GM18505 (cell line): ENCODE measurements at regions not wholly inside any gene's neighbourhood (a gene's known extent, or its start where the extent isn't known, plus 50 kb on each side); places are given as distances from the start of the nearest gene placed in this dataset.
"Not testable (repeated sequence)": the region's sequence is repeated elsewhere in the genome, so short reads cannot be mapped to it uniquely, and the experiment has no call there.

Experiments used
- ATAC-seq: cut with Tn5 transposase; IDR thresholded peaks from one replicate; pipeline ENCODE4 v1.9.1; 2021; ENCODE audit not compliant: unreplicated experiment
- POLR2A ChIP-seq: IDR thresholded peaks from 4 replicates; pipeline ENCODE4 v1.6.1; 2011; ENCODE audit warnings: borderline replicate concordance; ENCODE audit not compliant: insufficient read depth, insufficient read length; ENCODE audit errors: extremely low read depth

DNA sequence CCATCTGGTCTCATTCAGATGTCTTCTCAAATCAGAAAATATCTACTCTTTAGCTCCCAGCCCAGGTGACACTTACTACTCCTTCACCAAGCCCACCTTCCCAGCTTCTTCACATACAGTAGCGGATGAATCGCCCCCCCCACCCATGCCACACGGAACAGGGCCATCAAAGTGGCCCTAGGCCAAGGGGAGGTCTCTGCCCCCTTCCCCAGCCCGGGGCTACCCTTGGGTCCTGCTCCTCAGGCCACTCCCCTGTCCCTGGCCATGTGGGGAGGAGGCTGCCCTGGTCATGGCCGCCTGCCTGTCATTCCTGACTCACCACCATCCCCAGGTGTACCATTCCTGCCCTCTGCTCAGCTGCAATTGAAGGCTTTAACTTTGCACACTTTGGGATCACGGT, 142.8 kb downstream of the NECTIN1 start:
- ATAC-seq: no peak
- TF ChIP-seq POLR2A: no peak

DNA sequence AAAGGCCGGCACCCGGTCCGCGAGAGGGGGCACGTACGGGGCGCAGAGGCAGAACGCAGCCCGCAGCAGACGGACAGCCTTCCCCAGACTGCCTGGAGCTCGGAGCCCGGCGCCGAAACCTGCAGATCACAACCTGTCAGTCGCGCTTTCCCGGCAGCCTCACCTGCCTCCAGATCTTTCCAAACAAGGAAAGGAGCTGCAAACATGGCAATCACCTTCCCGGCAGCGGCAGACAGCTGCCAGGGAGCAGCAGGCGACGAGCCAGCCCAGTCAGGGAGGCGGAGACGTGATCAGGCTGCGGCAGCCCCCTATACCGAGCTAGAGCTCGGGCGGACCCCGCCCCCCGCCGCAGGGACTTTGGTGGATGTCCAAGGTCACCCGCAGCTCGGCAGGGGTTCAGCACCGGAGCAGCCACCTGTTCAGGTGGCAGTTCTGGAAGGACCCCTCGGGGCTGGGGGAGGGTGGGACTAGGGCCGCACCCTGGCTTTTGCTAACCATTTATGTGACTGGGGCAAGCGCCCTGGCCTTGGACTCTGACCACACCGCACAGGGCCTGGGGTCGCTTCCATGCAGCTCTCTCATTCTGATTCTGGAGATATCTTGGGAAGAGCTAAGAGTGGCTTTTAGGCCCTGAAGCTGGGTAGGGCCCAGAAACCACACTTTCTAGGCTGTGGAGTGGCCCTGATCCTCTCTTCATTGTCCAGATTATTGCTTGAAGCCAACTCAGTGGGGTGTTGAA, 143.8 kb downstream of the NECTIN1 start:
- no peak for TF ChIP-seq POLR2A
- no peak for ATAC-seq

DNA sequence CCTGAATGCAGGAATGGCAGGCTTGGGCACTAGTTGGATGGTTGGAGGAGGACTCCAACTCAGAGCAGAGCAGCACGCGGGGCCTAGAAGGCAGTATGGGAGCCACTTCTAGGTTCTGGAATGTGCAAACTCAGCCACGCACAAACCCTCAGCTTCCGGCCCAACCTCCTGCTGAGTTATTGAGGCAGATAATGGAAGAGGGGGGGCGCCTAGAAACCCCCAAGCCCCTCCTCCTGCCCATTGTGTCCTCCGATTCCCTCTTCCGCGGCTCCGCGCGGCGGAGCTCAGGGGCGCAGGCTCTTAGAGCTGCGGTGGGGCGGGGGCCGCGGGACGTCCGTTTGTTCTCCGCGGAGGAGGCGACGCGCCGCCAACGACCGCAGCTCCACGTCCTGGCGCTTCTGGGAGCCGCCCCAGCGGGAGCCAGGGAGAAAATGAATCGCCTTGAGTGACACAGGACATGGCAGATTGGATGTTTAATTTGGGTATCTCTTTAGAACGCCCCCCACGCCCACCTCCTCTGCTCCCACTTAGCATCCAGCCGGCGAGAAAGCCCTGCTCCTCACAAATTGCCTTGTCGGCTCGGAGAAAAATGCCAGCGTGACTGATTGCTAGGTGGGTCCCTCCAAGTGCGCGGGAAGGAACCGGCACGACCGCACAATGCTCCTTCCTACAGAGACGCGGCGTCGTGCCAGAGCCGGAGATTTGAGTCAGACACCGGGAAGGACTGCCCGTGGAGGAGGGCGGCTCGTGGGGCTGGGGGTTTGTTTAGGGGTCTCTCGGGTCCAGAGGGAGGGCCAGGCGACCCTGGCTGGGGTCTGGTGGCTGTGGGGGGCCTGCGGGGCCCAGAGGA, 144.6 kb downstream of the NECTIN1 start:
- no peak for TF ChIP-seq POLR2A
- no peak for ATAC-seq

DNA sequence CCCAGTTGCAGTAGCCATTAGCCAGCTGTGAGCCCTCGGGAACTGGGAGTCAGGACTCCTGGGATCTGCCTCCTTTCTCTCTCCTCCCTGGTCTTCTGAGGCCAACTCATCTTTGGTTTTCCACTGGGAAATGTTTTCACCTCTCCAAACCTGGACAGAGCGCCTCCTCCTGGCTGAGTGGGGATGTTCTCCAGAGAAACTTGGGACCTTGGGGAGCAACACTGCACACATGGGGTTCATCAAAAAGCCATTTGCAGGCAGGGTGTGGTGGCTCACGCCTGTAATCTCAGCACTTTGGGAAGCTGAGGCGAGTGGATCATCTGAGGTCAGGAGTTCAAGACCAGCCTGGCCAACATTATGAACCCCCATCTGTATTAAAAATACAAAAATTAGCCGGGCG, 145.4 kb downstream of the NECTIN1 start:
- TF ChIP-seq POLR2A: no peak
- no peak for ATAC-seq

DNA sequence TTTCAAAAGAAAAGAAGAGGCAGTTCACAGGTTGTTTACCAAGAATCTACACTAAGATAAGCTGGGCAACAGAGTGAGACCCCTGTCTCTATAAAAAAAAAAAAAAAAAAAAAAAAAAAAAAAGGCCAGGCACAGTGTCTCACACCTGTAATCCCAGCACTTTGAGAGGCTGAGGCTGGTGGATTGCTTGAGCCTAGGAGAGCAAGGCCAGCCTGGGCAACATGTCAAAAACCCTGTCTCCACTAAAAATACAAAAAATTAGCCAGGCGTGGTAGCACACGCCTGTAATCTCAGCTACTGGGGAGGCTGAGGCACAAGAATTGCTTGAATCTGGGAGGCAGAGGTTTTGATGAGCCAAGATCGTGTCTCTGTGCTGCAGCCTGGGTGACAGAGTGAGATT, 147.6 kb downstream of the NECTIN1 start:
- not testable (repeated sequence) for ATAC-seq

DNA sequence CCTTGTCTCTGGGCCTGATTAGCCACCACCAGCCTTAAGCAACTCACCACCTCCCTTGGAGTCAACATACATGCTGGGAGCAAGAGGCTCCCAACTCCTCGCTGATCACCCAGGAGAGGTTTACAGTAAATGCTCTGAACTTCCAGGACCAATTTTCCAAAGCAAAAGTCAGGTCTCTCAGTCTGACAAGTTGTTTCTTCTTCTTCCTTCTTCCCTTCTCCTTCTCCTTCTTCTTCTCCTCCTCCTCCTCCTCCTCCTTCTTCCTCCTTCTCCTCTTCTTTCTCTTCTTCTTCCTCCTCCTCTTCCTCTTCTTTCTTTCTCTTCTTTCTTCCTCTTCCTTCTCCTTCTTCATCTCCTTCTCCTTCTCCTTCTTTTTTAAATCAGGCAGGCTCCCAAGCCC, 148.2 kb downstream of the NECTIN1 start:
- no peak for ATAC-seq
- TF ChIP-seq POLR2A: no peak

DNA sequence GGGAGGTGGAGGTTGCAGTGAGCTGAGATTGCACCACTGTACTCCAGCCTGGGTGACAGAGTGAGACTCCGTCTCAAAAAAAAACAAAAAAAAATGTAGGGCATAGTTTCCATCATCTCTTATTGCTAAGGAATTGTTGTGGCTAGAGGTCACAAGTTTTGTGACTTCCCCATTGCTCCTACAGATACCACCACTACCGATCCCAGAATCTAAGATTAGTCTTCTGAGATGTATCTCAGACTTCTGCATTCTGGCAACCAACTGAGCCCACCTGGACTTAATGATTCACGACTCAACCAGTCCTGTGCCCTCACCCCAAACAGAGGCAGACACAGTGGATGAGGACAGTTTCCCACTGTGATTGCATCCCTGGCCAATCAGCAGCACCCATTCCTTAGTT, 148.9 kb downstream of the NECTIN1 start:
- TF ChIP-seq POLR2A: no peak
- no peak for ATAC-seq

DNA sequence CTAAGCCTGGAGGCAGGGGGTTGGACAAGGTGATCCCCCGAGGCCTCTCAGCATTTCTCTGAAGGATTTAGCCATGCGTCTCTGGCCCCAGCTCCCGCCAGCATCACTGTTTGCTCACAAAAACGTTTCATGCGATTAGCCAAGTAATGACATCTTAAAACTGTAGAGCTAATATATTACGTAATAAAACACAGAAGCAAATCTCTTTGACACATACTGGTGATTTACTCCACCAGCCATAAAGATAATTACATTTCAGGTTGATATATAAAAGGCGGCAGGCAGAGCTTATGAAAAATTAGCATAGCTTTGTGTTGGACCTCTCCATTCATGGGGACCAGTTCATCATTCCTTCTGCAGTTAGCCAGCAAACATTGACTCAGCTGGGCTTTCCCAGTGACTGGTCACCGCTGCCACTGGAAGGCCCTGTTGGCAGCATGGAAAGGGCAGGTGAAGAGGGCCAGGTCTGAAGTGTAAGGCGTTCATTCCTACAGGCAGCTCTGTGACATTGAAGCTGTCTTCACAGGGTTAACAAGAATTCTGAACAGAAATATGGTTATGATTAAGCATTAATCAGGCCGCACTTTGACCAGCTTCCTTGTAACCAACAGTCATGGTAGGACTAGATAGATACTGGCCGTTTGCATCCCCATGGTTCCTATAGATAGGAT, 150.3 kb downstream of the NECTIN1 start:
- no peak for TF ChIP-seq POLR2A
- ATAC-seq: no peak

DNA sequence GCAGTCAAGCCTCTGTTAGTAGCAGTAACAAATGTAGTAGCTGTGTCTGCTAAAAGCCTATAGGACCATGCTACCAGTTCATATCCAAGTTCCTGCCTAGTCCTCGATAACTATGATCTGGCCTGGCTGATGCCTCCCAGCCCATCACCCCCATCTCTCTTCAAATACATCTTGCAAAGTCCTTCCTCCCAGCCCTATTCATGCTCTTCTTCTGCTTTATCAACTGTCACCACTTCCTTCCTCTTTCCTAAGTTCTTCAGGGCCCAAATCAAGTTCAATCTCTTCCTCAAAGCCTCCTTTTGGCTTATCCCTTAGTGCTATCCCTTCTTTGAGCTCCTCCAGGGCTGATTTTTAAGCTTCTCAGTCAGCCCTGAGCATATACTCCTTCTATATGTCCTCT, 150.9 kb upstream of the THY1 start:
- no peak for TF ChIP-seq POLR2A
- no peak for ATAC-seq

DNA sequence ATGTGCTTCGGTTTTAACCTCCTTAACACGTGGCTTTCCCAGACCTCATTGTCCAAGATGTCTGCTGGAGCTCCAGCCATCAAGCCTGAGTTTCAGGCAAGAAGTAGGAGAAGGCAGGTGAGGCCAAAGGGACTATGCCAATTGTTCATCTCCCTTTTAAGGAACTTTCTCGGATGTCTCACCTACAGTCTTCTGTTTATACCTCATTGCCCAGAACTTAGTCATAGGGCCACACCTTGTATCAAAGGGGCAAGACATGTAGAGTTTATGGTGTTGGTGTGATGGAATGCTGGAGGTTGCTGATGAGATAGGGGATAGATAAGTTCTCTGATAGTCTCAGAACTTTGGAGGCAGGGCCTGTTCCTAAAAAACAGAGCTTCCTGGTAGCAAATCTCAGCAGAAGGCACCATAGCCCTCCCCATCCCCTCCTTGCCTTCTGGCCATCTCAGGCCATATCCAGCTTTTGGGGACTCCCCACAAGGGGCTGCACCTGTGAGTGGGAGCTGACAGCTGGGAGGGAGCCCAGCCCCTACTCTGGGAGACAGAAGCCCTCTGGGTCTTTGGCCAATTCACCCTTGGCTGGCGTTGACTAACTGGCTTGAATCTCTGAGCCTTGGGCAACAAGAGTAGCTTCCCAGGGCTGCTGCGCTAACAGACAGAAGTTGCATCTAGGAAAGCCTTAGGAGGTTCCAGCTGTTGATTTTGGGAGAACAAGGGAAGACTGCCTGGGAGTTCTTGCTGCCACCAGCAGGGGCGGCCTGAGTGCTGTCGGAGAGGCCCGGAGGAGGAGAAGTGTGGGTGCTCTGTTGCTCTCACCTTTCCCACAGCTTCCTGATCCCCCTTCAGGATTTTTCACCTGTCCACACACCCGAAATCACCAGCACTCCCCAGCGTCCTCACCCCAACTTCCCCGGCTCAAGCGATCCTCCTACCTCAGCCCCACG, 149.8 kb upstream of the THY1 start:
- no peak for ATAC-seq
- TF ChIP-seq POLR2A: no peak

DNA sequence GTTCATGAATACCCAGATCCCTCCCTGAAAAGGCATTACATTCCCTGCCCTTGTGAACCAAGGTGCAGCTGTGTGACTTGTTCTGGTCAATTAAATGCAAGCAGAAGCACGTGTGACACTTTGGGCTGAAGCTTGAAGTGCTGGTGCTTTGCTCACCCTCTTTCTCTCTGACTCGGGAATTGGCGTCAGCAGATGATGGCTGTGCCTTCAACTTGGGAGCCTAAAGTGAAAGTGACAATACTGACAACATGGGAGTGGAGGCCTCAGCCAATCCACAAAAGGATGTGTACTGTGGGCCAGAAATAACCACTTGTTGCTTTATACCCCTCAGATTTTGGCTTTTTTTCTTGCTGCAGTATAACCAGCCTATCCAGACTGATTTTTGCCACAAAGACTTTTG, 148.3 kb upstream of the THY1 start:
- TF ChIP-seq POLR2A: no peak
- no peak for ATAC-seq

DNA sequence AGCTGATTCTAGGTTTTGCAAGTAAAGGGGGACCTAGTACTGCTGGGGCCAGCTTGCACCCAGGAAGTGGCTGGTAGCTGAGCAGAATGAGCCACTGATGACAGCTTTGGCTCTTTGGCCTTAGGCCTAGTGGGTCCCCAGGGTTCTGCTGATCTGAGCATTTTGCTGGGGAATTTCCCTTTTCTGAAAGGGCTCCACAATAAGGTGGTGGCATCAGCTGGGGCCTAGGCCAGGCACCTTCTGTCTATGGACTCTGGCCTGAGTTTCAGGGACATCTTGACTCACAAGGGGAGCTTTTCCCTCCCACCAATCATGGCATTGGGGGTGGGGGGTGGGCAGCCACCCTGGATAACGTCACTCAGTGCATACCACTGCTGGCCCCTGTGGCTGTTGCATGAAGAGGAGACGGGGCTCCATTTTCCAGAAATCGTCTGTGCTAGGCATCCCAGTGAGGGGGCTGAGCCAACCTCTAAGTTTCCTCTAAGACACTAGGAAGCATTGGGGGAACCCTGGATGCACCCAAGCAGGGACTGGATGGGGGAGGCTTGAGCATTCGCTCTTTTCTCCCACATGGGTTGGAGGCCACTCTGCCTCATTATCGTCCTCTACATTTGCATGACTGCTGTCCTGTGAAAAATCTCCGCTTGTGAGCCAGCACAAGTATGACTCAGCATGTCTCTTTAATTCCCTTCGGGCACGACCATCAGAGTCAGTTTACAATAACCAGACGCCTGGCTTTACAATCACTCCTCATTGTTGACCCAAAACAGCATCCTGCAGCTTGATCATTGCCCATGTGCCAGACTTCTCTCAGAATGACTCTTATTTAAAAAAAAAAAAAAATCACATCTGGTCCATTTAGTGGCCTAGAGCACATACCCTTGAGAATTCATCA, 145.0 kb upstream of the THY1 start:
- ATAC-seq: no peak
- no peak for TF ChIP-seq POLR2A
